NCI-H2107 (cell line): ENCODE measurements at regions not wholly inside any gene's neighbourhood (a gene's known extent, or its start where the extent isn't known, plus 50 kb on each side); places are given as distances from the start of the nearest gene placed in this dataset.
"Not testable (repeated sequence)": the region's sequence is repeated elsewhere in the genome, so short reads cannot be mapped to it uniquely, and the experiment has no call there.

ENCODE experiments used
- DNase-seq: peaks from one replicate; lab custom pipeline; 2025; lab: John Stamatoyannopoulos, UW

DNA sequence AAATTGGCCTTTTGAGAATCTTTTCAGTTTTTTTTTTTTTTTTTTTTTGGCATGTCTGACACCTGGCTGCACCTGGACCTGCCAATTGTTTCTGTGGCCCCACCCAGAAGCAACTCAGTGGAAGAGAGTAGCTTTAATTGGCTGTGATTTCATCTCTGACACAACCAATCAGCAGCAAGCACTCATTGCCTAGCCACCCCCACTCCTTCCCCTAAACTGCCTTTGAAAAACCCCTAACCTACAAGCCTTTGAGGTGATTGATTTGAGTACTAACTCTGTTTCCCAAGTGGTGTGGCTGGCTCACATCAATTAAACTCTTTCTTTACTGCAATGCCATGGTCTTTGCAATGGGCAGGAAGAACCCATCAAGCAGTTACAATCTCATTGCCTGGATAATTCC, 98.2 kb upstream of the CHORDC1 start:
- DNase-seq = no peak

DNA sequence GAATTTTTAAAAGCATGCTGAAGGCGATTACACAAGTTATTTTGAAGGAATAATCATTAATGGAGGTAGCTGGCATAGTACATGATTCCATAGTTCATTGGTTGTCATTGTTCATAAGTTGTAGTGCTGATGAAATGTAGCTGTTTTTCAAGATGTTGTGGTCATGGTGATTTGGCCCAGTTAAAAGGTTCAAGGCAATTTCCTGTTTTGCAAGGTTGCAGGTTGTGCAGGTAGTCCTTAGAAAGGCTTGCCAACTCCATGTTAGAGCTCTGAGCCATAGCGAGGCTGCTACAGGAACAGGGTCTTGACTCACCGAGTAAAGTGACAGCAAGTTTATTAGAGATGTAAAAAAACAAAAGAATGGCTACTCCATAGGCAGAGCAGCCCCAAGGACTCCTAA, 95.8 kb upstream of the CHORDC1 start:
- no peak for DNase-seq

GRCh38 chr11:90310210-90310609, 87.4 kb upstream of the CHORDC1 start:
- DNase-seq = no peak

DNA sequence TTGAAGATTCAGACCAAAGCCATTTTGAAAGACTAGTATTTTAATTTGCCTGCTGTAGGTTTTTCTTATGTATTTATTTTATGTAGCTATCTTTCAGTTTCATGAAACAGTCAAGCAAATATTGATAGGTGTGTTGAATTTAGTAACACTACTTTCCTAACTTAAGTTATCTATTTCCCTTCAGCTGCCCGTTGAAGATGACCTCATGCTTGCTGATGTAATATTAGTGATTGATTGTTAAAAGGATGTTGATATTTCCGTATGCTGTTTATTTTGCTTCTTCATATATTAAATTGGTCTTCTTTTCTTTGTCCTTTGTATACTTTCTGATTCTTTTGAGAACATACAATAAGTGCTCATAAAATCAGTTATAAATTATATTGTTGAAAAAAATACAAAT, 86.8 kb upstream of the CHORDC1 start:
- DNase-seq = no peak

GRCh38 chr11:90294526-90294925, 71.7 kb upstream of the CHORDC1 start:
- DNase-seq = no peak

DNA sequence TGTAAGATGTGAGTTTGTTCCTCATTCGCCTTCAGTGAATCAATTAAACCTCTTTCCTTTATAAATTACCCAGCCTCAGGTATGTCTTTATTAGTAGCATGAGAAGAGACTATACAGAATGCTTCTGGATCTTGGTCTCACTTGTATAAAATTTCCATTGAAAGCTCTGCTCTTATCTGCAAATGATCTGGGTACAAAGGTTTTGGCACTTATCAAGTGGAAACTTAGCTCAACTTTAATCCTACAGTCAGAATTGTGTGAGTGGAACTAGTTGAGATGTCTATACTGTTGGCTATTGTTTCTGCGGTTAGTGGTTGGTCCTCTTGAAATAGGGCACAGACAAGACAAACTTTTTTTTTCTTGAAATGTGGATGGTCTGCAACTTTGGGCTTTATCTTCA, 71.2 kb upstream of the CHORDC1 start:
- DNase-seq = no peak

DNA sequence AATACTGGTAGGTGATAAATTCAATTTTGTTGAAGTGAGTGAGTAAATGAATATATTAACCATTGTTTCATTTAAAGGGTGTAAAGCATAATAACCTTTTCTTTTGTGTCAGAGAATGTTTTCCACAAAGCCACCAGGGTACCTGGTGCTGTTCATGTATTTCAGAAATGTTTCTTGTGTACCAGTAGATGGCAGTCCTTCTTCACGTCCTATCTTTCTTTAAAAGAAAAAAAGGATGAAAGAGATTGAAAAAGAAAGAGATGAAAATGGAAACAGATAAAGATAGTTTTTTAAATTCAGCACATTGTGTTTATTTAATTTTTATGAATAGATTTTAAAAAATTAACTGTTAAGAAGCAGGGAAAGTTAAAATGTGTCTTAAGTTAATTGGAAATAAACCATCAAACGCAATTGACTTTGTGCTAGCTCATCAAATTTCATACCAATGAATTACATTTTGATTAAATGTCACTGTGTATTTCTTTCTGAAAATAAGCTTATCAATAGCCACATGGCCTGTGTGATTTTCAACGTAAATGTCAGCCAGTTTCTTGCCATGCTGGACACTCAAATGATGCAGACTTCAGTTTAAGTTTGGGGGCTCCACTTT, 65.5 kb upstream of the CHORDC1 start:
- DNase-seq = no peak

- no peak for DNase-seq
These were observed 63.8 kb upstream of the CHORDC1 start for GRCh38 chr11:90286640-90287039.

GRCh38 chr11:90284171-90284570, 61.3 kb upstream of the CHORDC1 start:
- no peak for DNase-seq

GRCh38 chr11:90282551-90283071, 59.8 kb upstream of the CHORDC1 start:
- DNase-seq = not testable (repeated sequence)

GRCh38 chr11:90274362-90274761, 51.5 kb upstream of the CHORDC1 start:
- DNase-seq = no peak
